Cardiac septum (tissue), 1 donor: ENCODE measurements at regions not wholly inside any gene's neighbourhood (a gene's known extent, or its start where the extent isn't known, plus 50 kb on each side); places are given as distances from the start of the nearest gene placed in this dataset.
"Not testable (repeated sequence)": the region's sequence is repeated elsewhere in the genome, so short reads cannot be mapped to it uniquely, and the experiment has no call there.

Experiments used
- DNase-seq: peaks from one replicate; pipeline ENCODE4 v3.0.0-alpha.2; 2020; ENCODE audit warnings: low spot score
- intact Hi-C: fragments of 100-400 bp; cut with DNase I; formaldehyde crosslinking; loops from one replicate; pipeline ENCODE4 v1.14.0; 2022
- donor health status: DM: no; HTN: no; CAD: no.

DNA sequence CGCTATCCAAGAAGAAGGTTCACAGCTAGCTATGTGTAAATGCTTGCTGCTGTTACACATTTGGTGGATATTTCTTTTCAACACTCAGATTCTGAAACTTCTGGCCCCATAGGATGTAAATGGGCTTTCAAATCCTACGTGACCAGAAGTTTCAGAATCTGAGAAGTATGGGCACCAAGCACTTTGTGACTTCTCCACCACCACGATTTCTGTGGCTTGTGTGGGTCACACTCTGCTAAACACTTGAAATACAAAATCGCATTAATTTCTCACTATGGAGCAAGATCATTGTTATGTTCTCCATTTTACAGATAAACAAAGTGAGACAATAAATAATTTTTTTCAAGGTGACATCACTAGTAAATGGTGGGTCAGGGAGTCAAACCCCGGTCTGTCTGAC is 259.4 kb upstream of the JADE1 start:
- intact Hi-C loops = loop anchor here (5.0 to 10.0 kb wide), 3 partner anchors 33 to 165 kb away; no protein-coding TSS in a partner anchor
- DNase-seq = no peak

GRCh38 chr4:128549636-128550035 is 259.9 kb upstream of the JADE1 start:
- intact Hi-C loops = loop anchor here (5.0 to 10.0 kb wide), 3 partner anchors 32 to 165 kb away; no protein-coding TSS in a partner anchor
- DNase-seq = no peak

- no peak for DNase-seq
- intact Hi-C loops = no loop called here
Observed at GRCh38 chr4:128548381-128548780, 260.8 kb upstream of the PGRMC2 start.

- no peak for DNase-seq
Observed at GRCh38 chr4:128544272-128544671, 256.7 kb upstream of the PGRMC2 start.

GRCh38 chr4:128543696-128544095 is 256.1 kb upstream of the PGRMC2 start:
- intact Hi-C loops = no loop called here
- DNase-seq = no peak

More at GRCh38 chr4:128544272-128544671, 256.7 kb upstream of the PGRMC2 start:
- intact Hi-C loops = no loop called here

DNA sequence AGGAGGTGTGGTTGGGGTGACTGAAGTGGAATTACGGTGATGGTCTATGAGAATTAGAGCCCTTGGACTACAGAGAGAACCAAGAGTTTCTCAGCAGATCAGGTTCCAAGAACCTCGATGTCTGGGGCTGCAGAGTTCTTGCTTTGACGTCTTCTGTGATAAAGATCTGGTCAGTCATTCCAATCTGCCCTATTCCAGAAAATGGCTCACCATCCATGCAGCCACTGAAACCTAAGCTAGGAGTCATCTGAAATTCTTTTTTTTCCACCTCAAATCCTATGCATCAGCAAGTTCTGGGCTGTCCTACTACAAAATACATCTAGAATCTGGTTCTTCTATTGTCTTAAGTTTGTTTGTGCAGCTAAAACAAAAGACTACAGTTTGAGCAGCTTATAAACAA is 254.4 kb upstream of the PGRMC2 start:
- no peak for DNase-seq
- intact Hi-C loops = no loop called here

DNA sequence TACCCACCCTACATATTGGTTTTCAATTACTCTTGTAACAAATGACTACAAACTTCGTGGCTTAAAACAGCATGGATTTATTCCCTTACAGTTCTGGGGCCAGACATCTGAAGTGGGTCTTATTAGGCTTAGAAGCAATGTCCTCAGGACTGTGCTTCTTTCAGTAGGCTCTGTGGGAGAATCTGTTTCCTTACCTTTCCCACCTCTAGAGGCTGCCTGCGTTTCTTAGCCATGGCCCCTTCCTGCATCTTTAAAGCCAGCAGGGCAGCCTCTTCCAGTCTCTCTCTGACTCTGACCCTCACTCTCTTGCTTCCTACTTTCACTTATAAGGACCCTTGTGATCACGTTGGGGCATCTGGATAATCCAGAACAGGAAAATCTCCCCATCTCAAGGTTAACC is 252.5 kb upstream of the PGRMC2 start:
- intact Hi-C loops = no loop called here
- DNase-seq = no peak

- intact Hi-C loops = no loop called here
- DNase-seq = no peak
Observed at GRCh38 chr4:128538111-128538882, 250.7 kb upstream of the PGRMC2 start.

DNA sequence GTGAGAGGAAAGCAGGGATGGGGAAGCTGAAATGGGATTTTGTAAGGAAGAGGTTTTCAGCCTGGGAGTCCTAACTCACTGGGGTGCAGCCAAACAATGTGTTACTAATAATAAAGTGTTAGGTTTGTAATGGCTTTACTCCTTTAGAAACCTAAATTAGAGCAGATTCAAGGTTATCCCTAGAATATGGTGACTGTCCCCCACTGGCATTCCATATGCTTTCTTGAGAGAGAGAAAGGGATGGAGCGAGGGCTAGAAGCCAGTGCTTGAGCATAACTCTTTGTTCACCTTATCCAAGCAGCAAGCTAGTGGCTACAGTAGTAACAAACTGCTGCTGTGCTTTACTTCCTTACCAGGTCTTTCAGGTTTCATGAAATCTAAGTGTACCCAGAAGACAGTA is 249.1 kb upstream of the PGRMC2 start:
- no peak for DNase-seq
- intact Hi-C loops = no loop called here

DNA sequence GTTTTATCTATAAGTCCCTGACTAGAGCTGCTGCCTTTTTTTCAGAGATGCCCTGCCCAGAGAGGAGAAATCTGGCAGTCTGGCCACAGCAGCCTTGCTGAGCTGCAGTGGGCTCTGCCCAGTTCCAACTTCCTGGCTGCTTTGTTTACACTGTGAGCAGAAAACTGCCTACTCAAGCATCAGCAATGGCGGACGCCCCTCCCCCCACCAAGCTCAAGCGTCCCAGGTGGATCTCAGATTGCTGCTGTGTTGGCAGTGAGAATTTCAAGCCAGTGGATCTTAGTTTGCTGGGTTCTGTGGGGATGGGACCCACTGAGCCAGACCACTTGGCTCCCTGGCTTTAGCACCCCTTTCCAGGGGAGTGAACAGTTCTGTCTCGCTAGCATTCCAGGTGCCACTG is 247.9 kb upstream of the PGRMC2 start:
- DNase-seq, intact Hi-C loops: not testable (repeated sequence)

- no peak for DNase-seq
- intact Hi-C loops = loop anchor here (5.0 kb wide), 1 partner anchor 43 kb away; no protein-coding TSS in a partner anchor
Observed at GRCh38 chr4:128528793-128529553, 241.4 kb upstream of the PGRMC2 start.

DNA sequence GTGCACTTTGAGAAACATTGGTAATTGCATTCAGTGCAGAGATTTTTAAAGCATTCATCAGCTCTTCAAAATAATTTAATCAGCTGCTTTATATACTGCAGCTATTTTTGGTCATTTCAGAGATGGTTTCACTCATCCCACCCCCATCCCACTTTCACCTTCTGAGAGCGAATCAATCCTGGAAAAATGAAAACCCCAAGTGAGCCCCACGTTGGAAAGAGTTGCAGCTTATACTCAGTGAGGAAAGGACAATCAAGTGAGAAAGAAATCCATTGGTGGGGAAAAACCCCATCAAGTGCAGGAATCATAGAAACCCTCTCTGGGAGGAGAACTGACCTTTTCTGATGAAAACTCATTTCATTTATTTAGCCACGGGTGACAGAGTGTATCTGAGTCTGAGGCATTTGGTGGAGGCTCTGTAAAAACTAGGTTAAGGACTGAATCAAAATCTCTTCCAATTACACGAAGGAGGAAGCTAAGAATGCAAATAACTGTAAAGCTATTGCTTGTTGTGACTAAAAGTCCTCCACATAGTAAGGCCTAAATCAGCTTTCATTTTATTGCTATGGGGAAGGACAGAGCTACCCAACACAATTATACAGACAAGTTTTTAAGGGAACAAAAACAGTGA is 240.4 kb upstream of the PGRMC2 start:
- intact Hi-C loops = loop anchor here (5.0 kb wide), 1 partner anchor 44 kb away; no protein-coding TSS in a partner anchor
- no peak for DNase-seq

- DNase-seq = no peak
- intact Hi-C loops = loop anchor here (5.0 kb wide), 1 partner anchor 45 kb away; no protein-coding TSS in a partner anchor
Observed at GRCh38 chr4:128527351-128527750, 239.7 kb upstream of the PGRMC2 start.

DNA sequence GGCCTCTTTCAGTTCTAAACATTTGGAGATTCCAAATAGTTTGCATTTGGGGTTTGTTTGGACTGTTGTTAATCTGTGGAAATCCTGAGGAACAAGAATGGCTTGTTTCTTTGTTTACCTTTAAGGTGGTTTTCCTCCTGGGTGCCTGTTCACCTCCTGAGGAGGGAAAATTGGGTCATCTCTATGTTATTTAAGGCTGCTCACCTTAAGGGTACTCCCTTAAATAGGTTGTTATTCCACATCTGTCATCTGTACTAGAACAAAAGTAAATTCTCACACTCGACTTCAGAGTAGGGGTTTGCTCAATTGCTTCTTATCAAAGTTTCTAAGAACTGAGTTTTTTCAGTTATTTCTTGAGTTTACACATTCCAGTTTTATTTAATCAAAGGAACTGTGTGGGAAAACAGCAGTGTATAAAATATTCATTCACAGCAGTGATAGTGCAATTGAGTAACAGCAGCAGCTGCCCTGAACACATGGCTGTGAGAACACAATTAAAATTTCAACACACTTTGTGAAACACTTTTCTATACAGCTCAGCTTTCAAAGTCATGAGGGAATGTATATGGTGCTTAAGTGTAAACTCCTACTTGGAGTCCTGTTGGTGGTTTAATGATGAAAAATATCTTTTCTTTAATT is 238.5 kb upstream of the PGRMC2 start:
- no peak for DNase-seq
- intact Hi-C loops = loop anchor here (2.0 to 5.0 kb wide), 2 partner anchors 46 to 285 kb away; no protein-coding TSS in a partner anchor

GRCh38 chr4:128525387-128525786 is 237.8 kb upstream of the PGRMC2 start:
- intact Hi-C loops = loop anchor here (2.0 to 5.0 kb wide), 2 partner anchors 47 to 285 kb away; no protein-coding TSS in a partner anchor
- no peak for DNase-seq

DNA sequence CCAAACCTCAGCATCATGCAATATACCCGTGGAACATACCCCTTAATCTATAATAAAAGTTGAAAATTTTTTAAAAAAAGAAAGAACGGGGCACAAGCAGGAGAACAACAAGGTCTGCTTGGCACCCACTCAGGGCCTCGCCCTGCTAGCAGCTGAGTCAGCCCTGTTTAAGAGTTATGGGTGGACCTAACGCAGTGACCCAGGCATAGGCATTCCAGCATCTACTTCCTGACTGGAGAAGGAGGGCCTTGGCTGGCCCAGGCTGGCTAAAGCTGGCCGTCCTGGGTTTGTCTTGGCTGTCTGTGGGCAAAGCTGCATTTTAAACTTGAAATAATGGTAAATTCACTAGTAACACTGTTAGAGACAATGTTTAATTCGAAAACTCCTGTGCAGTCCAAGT is 236.7 kb upstream of the PGRMC2 start:
- DNase-seq = no peak
- intact Hi-C loops = loop anchor here (2.0 kb wide), 1 partner anchor 286 kb away; no protein-coding TSS in a partner anchor

GRCh38 chr4:128521648-128522111 is 234.1 kb upstream of the PGRMC2 start:
- intact Hi-C loops = no loop called here
- no peak for DNase-seq

GRCh38 chr4:128521156-128521555 is 233.5 kb upstream of the PGRMC2 start:
- intact Hi-C loops = no loop called here
- DNase-seq = no peak

GRCh38 chr4:128519163-128519830 is 231.7 kb upstream of the PGRMC2 start:
- DNase-seq = no peak
- intact Hi-C loops = loop anchor here (1.0 to 5.0 kb wide), 2 partner anchors 33 to 59 kb away; no protein-coding TSS in a partner anchor
